Spleen (tissue), 7 donors: ENCODE measurements at regions not wholly inside any gene's neighbourhood (a gene's known extent, or its start where the extent isn't known, plus 50 kb on each side); places are given as distances from the start of the nearest gene placed in this dataset.
"Not testable (repeated sequence)": the region's sequence is repeated elsewhere in the genome, so short reads cannot be mapped to it uniquely, and the experiment has no call there.

Experiments
- CTCF ChIP-seq, 11 experiments: fragments of 200-600 bp in 7 of 11; fragments of 450-650 bp in 4 of 11; sonication (generic) in 4 of 11; IDR thresholded peaks in 8 of 11; conservative IDR thresholded peaks in 3 of 11; 1 replicate in 7 of 11; 2 replicates in 4 of 11; pipeline versions ENCODE4 v1.4.0 to v1.8.0; 2016 to 2021; ENCODE audit warnings: antibody characterized with exemption in 11 of 11, inconsistent platforms in 4 of 11, mild to moderate bottlenecking in 1 of 11
- POLR2AphosphoS5 ChIP-seq, 3 donors: sonication (generic); formaldehyde crosslinking; IDR thresholded peaks; one replicate each; pipeline ENCODE4 v1.5.1; 2017; ENCODE audit warnings: antibody characterized with exemption in 3 of 3
- donor health status: DM: no; HTN: no; CAD: no; lungs with moderate emphysema.
- donor health status: DM: no; HTN: no; CAD: no.
- donor health status: DM: no; HTN: no; CAD: no.

GRCh38 chr18:15060279-15060880 is 312.4 kb downstream of the ANKRD30B start:
- TF ChIP-seq CTCF (IDR thresholded peaks at IDR 0.05 in 8 of 11, conservative IDR thresholded peaks at IDR 0.05 in 3 of 11); POLR2AphosphoS5 (IDR thresholded peaks at IDR 0.05): not testable (repeated sequence)
